CD14-positive monocyte (primary cell): ENCODE measurements at regions not wholly inside any gene's neighbourhood (a gene's known extent, or its start where the extent isn't known, plus 50 kb on each side); places are given as distances from the start of the nearest gene placed in this dataset.

ENCODE experiments used
- DNase-seq, 3 donors: peaks; one replicate each; pipeline ENCODE4 v3.0.0-alpha.2; 2011 to 2022
- H2AFZ ChIP-seq: 2 replicates; pipeline ENCODE4 v1.6.0; 2012; ENCODE audit warnings: mild to moderate bottlenecking, low read depth, low read length, inconsistent platforms; ENCODE audit not compliant: insufficient read depth, poor library complexity, severe bottlenecking
- H3K27ac ChIP-seq, 2 donors: 1 replicate in 1 of 2; 2 replicates in 1 of 2; pipeline ENCODE4 v1.5.1; 2012 to 2013; ENCODE audit warnings: low read length in 2 of 2, control low read depth in 1 of 2, inconsistent platforms in 1 of 2, low read depth in 1 of 2, mild to moderate bottlenecking in 1 of 2
- H3K27me3 ChIP-seq, 2 donors: one replicate each; pipeline versions ENCODE4 v1.6.0 to v1.6.1; 2011 to 2013; ENCODE audit warnings: low read length in 2 of 2; ENCODE audit not compliant: control insufficient read depth in 2 of 2, insufficient read depth in 2 of 2
- H3K36me3 ChIP-seq, 2 donors: replicated peaks in 1 of 2; 1 replicate in 1 of 2; 2 replicates in 1 of 2; pipeline versions ENCODE4 v1.5.1 to v1.6.1; 2012 to 2013; ENCODE audit warnings: low read length in 2 of 2, control low read depth in 1 of 2, inconsistent platforms in 1 of 2, mild to moderate bottlenecking in 1 of 2; ENCODE audit not compliant: insufficient read depth in 2 of 2, control insufficient read depth in 1 of 2
- H3K4me1 ChIP-seq, 2 donors: 1 replicate in 1 of 2; 2 replicates in 1 of 2; pipeline versions ENCODE4 v1.5.1 to v1.6.1; 2012 to 2013; ENCODE audit warnings: low read length in 2 of 2, control low read depth in 1 of 2, inconsistent platforms in 1 of 2, mild to moderate bottlenecking in 1 of 2, moderate library complexity in 1 of 2; ENCODE audit not compliant: insufficient read depth in 2 of 2, control insufficient read depth in 1 of 2
- H3K4me2 ChIP-seq: replicated peaks from 2 replicates; pipeline ENCODE3; 2012; ENCODE audit warnings: low read length, moderate library complexity, mild to moderate bottlenecking; ENCODE audit not compliant: poor library complexity, severe bottlenecking; ENCODE audit errors: extremely low read depth
- H3K4me3 ChIP-seq, 3 experiments: fragments of 200-600 bp in 1 of 3; sonication (generic) in 1 of 3; replicated peaks in 1 of 3; 1 replicate in 2 of 3; 2 replicates in 1 of 3; pipeline ENCODE4 v1.5.1; 2011 to 2013; ENCODE audit warnings: low read length in 3 of 3, mild to moderate bottlenecking in 3 of 3, control low read depth in 2 of 3, low read depth in 2 of 3, inconsistent platforms in 1 of 3, moderate library complexity in 1 of 3
- H3K79me2 ChIP-seq: 2 replicates; pipeline ENCODE4 v1.6.0; 2012; ENCODE audit warnings: mild to moderate bottlenecking, control low read depth, inconsistent platforms, low read length, moderate library complexity; ENCODE audit not compliant: insufficient read depth
- H3K9ac ChIP-seq: 2 replicates; pipeline ENCODE4 v1.6.0; 2017; ENCODE audit warnings: low read length, mild to moderate bottlenecking; ENCODE audit not compliant: insufficient read depth, poor library complexity, severe bottlenecking
- H3K9me3 ChIP-seq, 2 donors: replicated peaks in 1 of 2; 1 replicate in 1 of 2; 2 replicates in 1 of 2; pipeline versions ENCODE4 v1.5.1 to v1.6.1; 2012 to 2013; ENCODE audit warnings: low read length in 2 of 2, control low read depth in 1 of 2; ENCODE audit not compliant: control insufficient read depth in 1 of 2, insufficient read depth in 1 of 2
- H4K20me1 ChIP-seq: 2 replicates; pipeline ENCODE4 v1.6.0; 2012; ENCODE audit warnings: mild to moderate bottlenecking, low read length, control low read depth, moderate library complexity; ENCODE audit not compliant: insufficient read depth
- H3K27ac Mint-ChIP-seq, 7 donors: one replicate each; pipeline ENCODE4 v1.8.0; 2020; ENCODE audit warnings: mild to moderate bottlenecking in 7 of 7, mixed read lengths in 7 of 7, moderate library complexity in 6 of 7, inconsistent platforms in 2 of 7
- H3K27me3 Mint-ChIP-seq, 3 donors: one replicate each; pipeline ENCODE4 v1.8.0; 2021 to 2022; ENCODE audit warnings: low read depth in 3 of 3, mild to moderate bottlenecking in 3 of 3, mixed read lengths in 3 of 3, moderate library complexity in 3 of 3, inconsistent platforms in 1 of 3
- H3K36me3 Mint-ChIP-seq, 2 donors: one replicate each; pipeline ENCODE4 v1.8.0; 2020; ENCODE audit warnings: mixed read lengths in 2 of 2, inconsistent platforms in 1 of 2, mild to moderate bottlenecking in 1 of 2
- H3K4me1 Mint-ChIP-seq: one replicate; pipeline ENCODE4 v1.8.0; 2020; ENCODE audit warnings: mild to moderate bottlenecking, mixed read lengths
- H3K4me3 Mint-ChIP-seq, 2 donors: one replicate each; pipeline ENCODE4 v1.8.0; 2020; ENCODE audit warnings: mild to moderate bottlenecking in 2 of 2, mixed read lengths in 2 of 2, moderate library complexity in 1 of 2
- H3K9me3 Mint-ChIP-seq, 7 donors: one replicate each; pipeline ENCODE4 v1.8.0; 2020 to 2022; ENCODE audit warnings: mixed read lengths in 7 of 7, mild to moderate bottlenecking in 6 of 7, moderate library complexity in 6 of 7, inconsistent platforms in 2 of 7
- WGBS: methylation state at CpG from one replicate; pipeline ENCODE4 v1.1.5; 2013; ENCODE audit warnings: missing lambda C conversion rate; ENCODE audit not compliant: insufficient coverage; 5-methylcytosine and 5-hydroxymethylcytosine counted together
- intact Hi-C, 2 donors: fragments of 100-400 bp; cut with micrococcal nuclease; formaldehyde crosslinking; loops; one replicate each; pipeline versions ENCODE4 v1.15.0 to v1.15.1; 2023
- TF ChIP-seq, protein P1 (sequence below): fragments of 200-600 bp; IDR thresholded peaks from one replicate; pipeline ENCODE4 v1.8.0; 2022; ENCODE audit warnings: antibody characterized with exemption, mild to moderate bottlenecking

DNA sequence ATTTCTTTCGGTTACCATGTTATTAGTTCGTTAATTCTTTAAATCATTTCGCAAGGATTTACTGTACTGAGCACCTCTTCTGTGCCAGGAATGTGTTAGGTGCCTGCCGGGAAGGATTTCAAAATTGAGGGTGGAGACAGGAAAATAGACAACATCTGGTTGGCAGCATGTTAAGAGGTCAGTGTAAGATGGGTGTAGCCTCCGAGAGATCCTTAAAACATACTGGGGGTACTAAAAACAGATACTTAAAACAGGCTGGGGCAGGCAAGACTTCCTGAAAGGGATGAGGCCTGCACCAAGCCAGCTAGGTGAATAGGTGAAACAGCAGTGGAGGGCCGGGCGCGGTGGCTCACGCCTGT is 178.0 kb upstream of the SGK1 start:
- DNase-seq: no peak
- TF ChIP-seq, protein P1, sequence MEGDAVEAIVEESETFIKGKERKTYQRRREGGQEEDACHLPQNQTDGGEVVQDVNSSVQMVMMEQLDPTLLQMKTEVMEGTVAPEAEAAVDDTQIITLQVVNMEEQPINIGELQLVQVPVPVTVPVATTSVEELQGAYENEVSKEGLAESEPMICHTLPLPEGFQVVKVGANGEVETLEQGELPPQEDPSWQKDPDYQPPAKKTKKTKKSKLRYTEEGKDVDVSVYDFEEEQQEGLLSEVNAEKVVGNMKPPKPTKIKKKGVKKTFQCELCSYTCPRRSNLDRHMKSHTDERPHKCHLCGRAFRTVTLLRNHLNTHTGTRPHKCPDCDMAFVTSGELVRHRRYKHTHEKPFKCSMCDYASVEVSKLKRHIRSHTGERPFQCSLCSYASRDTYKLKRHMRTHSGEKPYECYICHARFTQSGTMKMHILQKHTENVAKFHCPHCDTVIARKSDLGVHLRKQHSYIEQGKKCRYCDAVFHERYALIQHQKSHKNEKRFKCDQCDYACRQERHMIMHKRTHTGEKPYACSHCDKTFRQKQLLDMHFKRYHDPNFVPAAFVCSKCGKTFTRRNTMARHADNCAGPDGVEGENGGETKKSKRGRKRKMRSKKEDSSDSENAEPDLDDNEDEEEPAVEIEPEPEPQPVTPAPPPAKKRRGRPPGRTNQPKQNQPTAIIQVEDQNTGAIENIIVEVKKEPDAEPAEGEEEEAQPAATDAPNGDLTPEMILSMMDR: no peak
- no peak overlapping the region for H2AFZ ChIP-seq
- H3K27ac ChIP-seq: no peak overlapping the region
- Mint-ChIP-seq H3K9me3 (peaks cover 0 to 1% (median 0%) of the 10 kb centered on the region in 7 donors), H3K4me1 (peaks cover 2% of the 10 kb centered on the region), H3K4me3 (no peak overlapping the region), H3K36me3 (no peaks in the 10 kb centered on the region), H3K27ac (no peak overlapping the region), H3K27me3 (peaks cover 0 to 3% (median 1%) of the 10 kb centered on the region in 3 donors)
- H3K4me1 ChIP-seq: no peaks in the 10 kb centered on the region
- no peak overlapping the region for H3K4me3 ChIP-seq
- WGBS: 90% methylated on average over 3 of the region's 9 CpGs
- H4K20me1 ChIP-seq: no peaks in the 10 kb centered on the region
- H3K27me3 ChIP-seq: no peaks in the 10 kb centered on the region
- no peaks in the 10 kb centered on the region for H3K79me2 ChIP-seq
- H3K4me2 ChIP-seq: no peak overlapping the region
- intact Hi-C loops: no loop called here
- H3K36me3 ChIP-seq: no peaks in the 10 kb centered on the region
- H3K9ac ChIP-seq: no peak overlapping the region
- H3K9me3 ChIP-seq: no peaks in the 10 kb centered on the region

GRCh38 chr6:134495203-134495889 is 177.4 kb upstream of the SGK1 start:
- intact Hi-C loops: no loop called here
- peaks cover 0 to 1% (median 0%) of the 10 kb centered on the region in 7 donors for H3K9me3 Mint-ChIP-seq
- WGBS: no CpG with 5 or more reads among the region's 1 CpG

More at GRCh38 chr6:134495203-134495889, 177.4 kb upstream of the SGK1 start:
- Mint-ChIP-seq H3K4me1 (peaks cover 2% of the 10 kb centered on the region), H3K27ac (no peak overlapping the region), H3K4me3 (no peak overlapping the region), H3K36me3 (no peaks in the 10 kb centered on the region), H3K27me3 (peaks cover 0 to 3% (median 1%) of the 10 kb centered on the region in 3 donors)
- Histone ChIP-seq H3K27ac (no peak overlapping the region), H3K4me3 (no peak overlapping the region), H3K27me3 (no peaks in the 10 kb centered on the region), H3K4me1 (no peaks in the 10 kb centered on the region), H2AFZ (no peak overlapping the region), H4K20me1 (no peaks in the 10 kb centered on the region), H3K79me2 (no peaks in the 10 kb centered on the region), H3K36me3 (no peaks in the 10 kb centered on the region), H3K9ac (no peak overlapping the region), H3K9me3 (no peaks in the 10 kb centered on the region), H3K4me2 (no peak overlapping the region)
- no peak for DNase-seq
- TF ChIP-seq, protein P1: no peak
